Endothelial cell of umbilical vein (primary cell): ENCODE measurements at regions not wholly inside any gene's neighbourhood (a gene's known extent, or its start where the extent isn't known, plus 50 kb on each side); places are given as distances from the start of the nearest gene placed in this dataset.
"Not testable (repeated sequence)": the region's sequence is repeated elsewhere in the genome, so short reads cannot be mapped to it uniquely, and the experiment has no call there.

Experiments used
- EZH2 ChIP-seq: IDR thresholded peaks from 2 replicates; pipeline ENCODE4 v1.6.1; 2012; ENCODE audit warnings: borderline replicate concordance, low read depth, mild to moderate bottlenecking, moderate library complexity, low read length, inconsistent platforms; ENCODE audit not compliant: severe bottlenecking
- MYC ChIP-seq: IDR thresholded peaks from one replicate; pipeline ENCODE4 v1.6.1; 2011; ENCODE audit warnings: mild to moderate bottlenecking, low read depth, low read length
- TF ChIP-seq, protein P1 (sequence below), 2 donors: IDR thresholded peaks; 1 replicate in 1 of 2; 2 replicates in 1 of 2; pipeline ENCODE4 v1.5.1; 2011; ENCODE audit warnings: low read length in 2 of 2, mild to moderate bottlenecking in 2 of 2, moderate library complexity in 2 of 2, control low read depth in 1 of 2, inconsistent platforms in 1 of 2, low read depth in 1 of 2; ENCODE audit not compliant: insufficient read depth in 1 of 2; ENCODE audit errors: extremely low read depth in 1 of 2

DNA sequence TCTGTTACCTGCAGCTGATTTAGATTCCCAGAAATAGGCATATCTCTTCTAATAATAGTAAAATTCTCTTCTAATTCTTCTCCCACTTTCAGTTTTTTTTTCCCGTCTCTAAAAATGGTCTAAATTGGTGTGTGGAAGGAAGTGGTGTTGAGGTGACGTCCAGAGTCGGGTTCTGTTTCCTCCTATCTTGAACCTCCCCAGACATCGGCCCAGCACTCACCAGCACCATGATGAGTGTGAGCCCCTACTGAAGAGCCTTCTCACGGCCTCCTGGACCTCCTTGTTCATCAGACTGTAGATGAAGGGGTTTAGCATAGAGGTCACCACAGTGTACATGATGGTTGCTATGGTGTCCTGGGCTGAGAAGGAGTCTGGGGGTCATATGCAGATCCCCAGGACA, 53.5 kb upstream of the FAM153A start:
- TF ChIP-seq, protein P1, sequence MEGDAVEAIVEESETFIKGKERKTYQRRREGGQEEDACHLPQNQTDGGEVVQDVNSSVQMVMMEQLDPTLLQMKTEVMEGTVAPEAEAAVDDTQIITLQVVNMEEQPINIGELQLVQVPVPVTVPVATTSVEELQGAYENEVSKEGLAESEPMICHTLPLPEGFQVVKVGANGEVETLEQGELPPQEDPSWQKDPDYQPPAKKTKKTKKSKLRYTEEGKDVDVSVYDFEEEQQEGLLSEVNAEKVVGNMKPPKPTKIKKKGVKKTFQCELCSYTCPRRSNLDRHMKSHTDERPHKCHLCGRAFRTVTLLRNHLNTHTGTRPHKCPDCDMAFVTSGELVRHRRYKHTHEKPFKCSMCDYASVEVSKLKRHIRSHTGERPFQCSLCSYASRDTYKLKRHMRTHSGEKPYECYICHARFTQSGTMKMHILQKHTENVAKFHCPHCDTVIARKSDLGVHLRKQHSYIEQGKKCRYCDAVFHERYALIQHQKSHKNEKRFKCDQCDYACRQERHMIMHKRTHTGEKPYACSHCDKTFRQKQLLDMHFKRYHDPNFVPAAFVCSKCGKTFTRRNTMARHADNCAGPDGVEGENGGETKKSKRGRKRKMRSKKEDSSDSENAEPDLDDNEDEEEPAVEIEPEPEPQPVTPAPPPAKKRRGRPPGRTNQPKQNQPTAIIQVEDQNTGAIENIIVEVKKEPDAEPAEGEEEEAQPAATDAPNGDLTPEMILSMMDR (IDR thresholded peaks at IDR 0.05; ENCODE audit: extremely low read depth in 1 of 2, insufficient read depth in 1 of 2, low read depth in 1 of 2, low read length in 2 of 2) = not testable (repeated sequence)
- not testable (repeated sequence) for TF ChIP-seq MYC, EZH2
